ENCODE measurements at regions not wholly inside any gene's neighbourhood (a gene's known extent, or its start where the extent isn't known, plus 50 kb on each side); places are given as distances from the start of the nearest gene placed in this dataset.

DNA sequence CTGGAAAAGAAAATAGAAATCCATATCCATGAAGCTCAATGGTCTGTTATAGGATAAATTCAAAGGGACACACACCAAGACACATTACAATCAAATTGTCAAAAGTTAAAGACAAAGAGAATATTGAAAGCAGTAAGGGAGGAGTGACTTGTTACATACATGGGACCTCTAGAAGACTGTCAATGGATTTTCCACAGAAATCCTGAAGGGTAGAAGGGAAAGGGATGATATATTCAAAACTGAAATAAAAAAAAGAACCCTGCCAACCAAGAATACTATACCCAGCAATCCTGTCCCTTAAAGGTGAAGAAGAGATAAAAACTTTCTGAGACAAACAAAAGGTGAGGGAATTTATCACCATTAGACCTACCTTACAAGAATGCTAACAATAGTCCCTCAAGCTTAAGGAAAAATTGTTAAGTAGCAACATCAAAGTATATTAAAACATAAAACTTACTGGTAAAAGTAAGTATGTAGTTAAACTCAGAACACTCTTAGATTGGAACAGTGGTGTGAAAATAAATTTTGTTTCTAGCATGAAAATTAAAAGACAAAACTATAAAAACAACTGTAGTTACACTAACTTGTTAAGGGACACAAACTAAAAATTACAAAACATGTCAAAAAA, 103.2 kb upstream of the APP start:
- Histone ChIP-seq H3K9me3 (ENCODE audit: insufficient read depth, low read length) (peaks cover 17% of the 10 kb centered on the region; the same call in 1 of the 2 replicates), H4K20me1 (ENCODE audit: low read depth, low read length) (no peaks in the 10 kb centered on the region), H3K27me3 (ENCODE audit: low read length) (no peaks in the 10 kb centered on the region), H3K36me3 (ENCODE audit: low read length) (no peaks in the 10 kb centered on the region), H3K27ac (ENCODE audit: low read depth, low read length) (no peak overlapping the region), H3K4me3 (ENCODE audit: insufficient read depth, low read length, poor library complexity, severe bottlenecking) (no peak overlapping the region), H2AFZ (ENCODE audit: low read depth, low read length, severe bottlenecking) (no peak overlapping the region), H3K4me2 (ENCODE audit: low read depth, low read length, poor library complexity, severe bottlenecking) (no peak overlapping the region), H3K79me2 (ENCODE audit: insufficient read depth, low read length) (no peaks in the 10 kb centered on the region), H3K9ac (ENCODE audit: low read length) (no peak overlapping the region), H3K9me2 (replicated peaks; ENCODE audit: insufficient read depth, low read length) (no peaks in the 10 kb centered on the region), H3F3A (ENCODE audit: insufficient read depth) (no peaks in the 10 kb centered on the region)
- TF ChIP-seq EZH2phosphoT487 (conservative IDR thresholded peaks at IDR 0.05; ENCODE audit: low read length), result no peak
- TF ChIP-seq, protein P1, sequence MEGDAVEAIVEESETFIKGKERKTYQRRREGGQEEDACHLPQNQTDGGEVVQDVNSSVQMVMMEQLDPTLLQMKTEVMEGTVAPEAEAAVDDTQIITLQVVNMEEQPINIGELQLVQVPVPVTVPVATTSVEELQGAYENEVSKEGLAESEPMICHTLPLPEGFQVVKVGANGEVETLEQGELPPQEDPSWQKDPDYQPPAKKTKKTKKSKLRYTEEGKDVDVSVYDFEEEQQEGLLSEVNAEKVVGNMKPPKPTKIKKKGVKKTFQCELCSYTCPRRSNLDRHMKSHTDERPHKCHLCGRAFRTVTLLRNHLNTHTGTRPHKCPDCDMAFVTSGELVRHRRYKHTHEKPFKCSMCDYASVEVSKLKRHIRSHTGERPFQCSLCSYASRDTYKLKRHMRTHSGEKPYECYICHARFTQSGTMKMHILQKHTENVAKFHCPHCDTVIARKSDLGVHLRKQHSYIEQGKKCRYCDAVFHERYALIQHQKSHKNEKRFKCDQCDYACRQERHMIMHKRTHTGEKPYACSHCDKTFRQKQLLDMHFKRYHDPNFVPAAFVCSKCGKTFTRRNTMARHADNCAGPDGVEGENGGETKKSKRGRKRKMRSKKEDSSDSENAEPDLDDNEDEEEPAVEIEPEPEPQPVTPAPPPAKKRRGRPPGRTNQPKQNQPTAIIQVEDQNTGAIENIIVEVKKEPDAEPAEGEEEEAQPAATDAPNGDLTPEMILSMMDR (IDR thresholded peaks at IDR 0.05; ENCODE audit: insufficient read depth, low read length, poor library complexity, severe bottlenecking), result no peak

DNA sequence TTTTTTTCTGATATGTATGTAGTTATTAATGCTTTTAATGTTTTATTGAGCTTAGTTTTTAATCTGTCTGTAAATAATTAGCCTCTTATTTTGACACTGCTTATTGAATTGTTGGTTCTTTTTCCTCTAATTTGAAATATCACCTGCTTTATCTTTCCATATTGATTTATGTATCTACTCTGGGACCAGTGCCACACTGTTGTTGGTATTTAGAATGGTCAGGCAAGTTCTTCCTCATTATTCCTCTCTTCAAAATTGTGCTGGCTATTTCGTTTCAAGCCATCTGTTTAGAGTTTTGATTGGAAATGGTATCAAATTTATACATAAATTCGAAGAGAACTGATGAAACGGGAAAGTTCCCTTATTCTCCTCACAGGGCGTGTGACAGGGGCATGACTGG, 96.8 kb upstream of the APP start:
- TF ChIP-seq, protein P1 (IDR thresholded peaks at IDR 0.05; ENCODE audit: insufficient read depth, low read length, poor library complexity, severe bottlenecking), result no peak
- TF ChIP-seq EZH2phosphoT487 (conservative IDR thresholded peaks at IDR 0.05; ENCODE audit: low read length), result no peak

DNA sequence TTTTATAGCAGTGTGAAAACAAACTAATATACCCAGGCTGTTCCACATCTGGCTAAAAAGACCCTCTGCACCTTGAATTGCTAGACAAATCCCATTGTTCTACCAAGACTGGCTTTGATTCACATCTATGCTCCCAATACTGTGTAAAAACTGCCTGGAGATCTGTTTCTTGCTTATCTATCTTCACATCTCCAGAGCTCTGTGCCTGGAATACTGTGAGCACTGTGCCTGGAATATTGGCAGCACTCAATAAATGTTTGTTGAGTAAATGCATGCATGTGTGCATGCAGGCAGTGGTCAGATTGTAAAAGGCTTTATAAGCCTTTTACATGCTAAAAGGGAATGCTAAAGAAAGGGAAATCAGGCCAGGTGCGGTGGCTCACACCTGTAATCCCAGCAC, 75.5 kb upstream of the APP start:
- no peak for TF ChIP-seq EZH2phosphoT487 (conservative IDR thresholded peaks at IDR 0.05; ENCODE audit: low read length)
- TF ChIP-seq, protein P1 (IDR thresholded peaks at IDR 0.05; ENCODE audit: insufficient read depth, low read length, poor library complexity, severe bottlenecking), result no peak
- H3K36me3 ChIP-seq (ENCODE audit: low read length), result no peaks in the 10 kb centered on the region
- H3K9ac ChIP-seq (ENCODE audit: low read length), result no peak overlapping the region
- H3K9me3 ChIP-seq (ENCODE audit: insufficient read depth, low read length), result no peaks in the 10 kb centered on the region
- no peak overlapping the region for H3K4me3 ChIP-seq (ENCODE audit: insufficient read depth, low read length, poor library complexity, severe bottlenecking)
- no peaks in the 10 kb centered on the region for H3K79me2 ChIP-seq (ENCODE audit: insufficient read depth, low read length)
- no peak overlapping the region for H3K4me2 ChIP-seq (ENCODE audit: low read depth, low read length, poor library complexity, severe bottlenecking)
- H4K20me1 ChIP-seq (ENCODE audit: low read depth, low read length), result no peaks in the 10 kb centered on the region
- no peak overlapping the region for H2AFZ ChIP-seq (ENCODE audit: low read depth, low read length, severe bottlenecking)
- no peaks in the 10 kb centered on the region for H3K9me2 ChIP-seq (replicated peaks; ENCODE audit: insufficient read depth, low read length)
- H3F3A ChIP-seq (ENCODE audit: insufficient read depth), result no peaks in the 10 kb centered on the region
- H3K27me3 ChIP-seq (ENCODE audit: low read length), result no peaks in the 10 kb centered on the region
- no peak overlapping the region for H3K27ac ChIP-seq (ENCODE audit: low read depth, low read length)

More for the DNA sequence above, 96.8 kb upstream of the APP start:
- Histone ChIP-seq H3K27ac (ENCODE audit: low read depth, low read length) (no peak overlapping the region), H3K9ac (ENCODE audit: low read length) (no peak overlapping the region), H3K27me3 (ENCODE audit: low read length) (no peaks in the 10 kb centered on the region), H4K20me1 (ENCODE audit: low read depth, low read length) (no peaks in the 10 kb centered on the region), H3K36me3 (ENCODE audit: low read length) (no peaks in the 10 kb centered on the region), H3K9me3 (ENCODE audit: insufficient read depth, low read length) (no peaks in the 10 kb centered on the region), H2AFZ (ENCODE audit: low read depth, low read length, severe bottlenecking) (no peak overlapping the region), H3K4me3 (ENCODE audit: insufficient read depth, low read length, poor library complexity, severe bottlenecking) (no peak overlapping the region), H3K9me2 (replicated peaks; ENCODE audit: insufficient read depth, low read length) (no peaks in the 10 kb centered on the region), H3K79me2 (ENCODE audit: insufficient read depth, low read length) (no peaks in the 10 kb centered on the region), H3F3A (ENCODE audit: insufficient read depth) (no peaks in the 10 kb centered on the region), H3K4me2 (ENCODE audit: low read depth, low read length, poor library complexity, severe bottlenecking) (no peak overlapping the region)
